Endothelial cell of umbilical vein (primary cell): ENCODE measurements at regions not wholly inside any gene's neighbourhood (a gene's known extent, or its start where the extent isn't known, plus 50 kb on each side); places are given as distances from the start of the nearest gene placed in this dataset.

ENCODE experiments used
- BruUV-seq: library from RNA; stranded (reverse); fragments of 400-500 nt; replicated peaks from 2 replicates; lab custom pipeline; 2021; lab: Mats Ljungman, UMichigan
- CTCF ChIA-PET: fragments of 300-600, 350-600 bp; sonication (Branson Sonifier 250); formaldehyde crosslinking; loops from one replicate; lab custom pipeline; 2021; ENCODE audit warnings: antibody characterized with exemption, inconsistent platforms; lab: Charles Lee
- POLR2A ChIA-PET: fragments of 300-600, 350-600 bp; sonication (Branson Sonifier 250); formaldehyde crosslinking; loops from one replicate; lab custom pipeline; 2021; ENCODE audit warnings: antibody characterized with exemption, inconsistent platforms; lab: Charles Lee
- DNase-seq: peaks from one replicate; pipeline ENCODE4 v3.0.0-alpha.2; 2011; ENCODE audit warnings: low read depth, low spot score
- FAIRE-seq: peaks from 2 replicates; lab custom pipeline; 2011; peaks lifted over from hg19 to GRCh38; lab: Jason Lieb, UNC
- H2AFZ ChIP-seq: 2 replicates; pipeline ENCODE4 v1.6.0; 2012; ENCODE audit warnings: low read depth, low read length, control low read depth, inconsistent platforms
- H3K27ac ChIP-seq: 2 replicates; pipeline ENCODE4 v1.5.1; 2011; ENCODE audit warnings: low read depth, mild to moderate bottlenecking, control low read depth, low read length, moderate library complexity; ENCODE audit not compliant: insufficient read depth
- H3K27me3 ChIP-seq, 2 experiments: 2 replicates each; pipeline versions ENCODE4 v1.6.0 to v1.6.1; 2011; ENCODE audit warnings: low read length in 2 of 2, mixed read lengths in 1 of 2; ENCODE audit not compliant: control insufficient read depth in 2 of 2, insufficient read depth in 2 of 2
- H3K36me3 ChIP-seq, 2 experiments: 2 replicates in 1 of 2; 3 replicates in 1 of 2; pipeline ENCODE4 v1.5.1; 2011; ENCODE audit warnings: low read length in 2 of 2, mild to moderate bottlenecking in 1 of 2, moderate library complexity in 1 of 2; ENCODE audit not compliant: control insufficient read depth in 2 of 2, insufficient read depth in 2 of 2; ENCODE audit errors: extremely low read depth in 1 of 2
- H3K4me1 ChIP-seq: 3 replicates; pipeline ENCODE4 v1.5.1; 2011; ENCODE audit warnings: mild to moderate bottlenecking, low read length; ENCODE audit not compliant: control insufficient read depth, insufficient read depth; ENCODE audit errors: extremely low read depth
- H3K4me2 ChIP-seq: 2 replicates; pipeline ENCODE4 v1.6.1; 2011; ENCODE audit warnings: low read length, control low read depth, mixed read lengths; ENCODE audit not compliant: insufficient read depth
- H3K4me3 ChIP-seq, 3 experiments: fragments of 200-600 bp in 1 of 3; sonication (generic), shearing (Covaris generic) in 1 of 3; replicated peaks in 1 of 3; 2 replicates each; pipeline ENCODE4 v1.5.1; 2011 to 2016; ENCODE audit warnings: control low read depth in 3 of 3, low read length in 3 of 3, mild to moderate bottlenecking in 2 of 3, inconsistent platforms in 1 of 3, low read depth in 1 of 3, moderate library complexity in 1 of 3; ENCODE audit not compliant: insufficient read depth in 1 of 3
- H3K79me2 ChIP-seq: 2 replicates; pipeline ENCODE4 v1.6.0; 2012; ENCODE audit warnings: low read length, inconsistent platforms; ENCODE audit not compliant: control insufficient read depth, insufficient read depth
- H3K9ac ChIP-seq: replicated peaks from 2 replicates; pipeline ENCODE3; 2011; ENCODE audit warnings: low read length, control low read depth; ENCODE audit not compliant: insufficient read depth; ENCODE audit errors: extremely low read depth
- H3K9me1 ChIP-seq: replicated peaks from 3 replicates; pipeline ENCODE4 v1.6.0; 2011; ENCODE audit warnings: mild to moderate bottlenecking, low read length; ENCODE audit not compliant: control insufficient read depth, insufficient read depth; ENCODE audit errors: extremely low read depth
- H3K9me3 ChIP-seq: replicated peaks from 2 replicates; pipeline ENCODE4 v1.5.1; 2012; ENCODE audit warnings: low read length, inconsistent platforms; ENCODE audit not compliant: control insufficient read depth, insufficient read depth
- H4K20me1 ChIP-seq: replicated peaks from 2 replicates; pipeline ENCODE3; 2011; ENCODE audit warnings: mild to moderate bottlenecking, low read length; ENCODE audit not compliant: control insufficient read depth, insufficient read depth; ENCODE audit errors: extremely low read depth
- CTCF ChIP-seq, 2 donors: IDR thresholded peaks; 1 replicate in 1 of 2; 2 replicates in 1 of 2; pipeline ENCODE4 v1.5.1; 2011; ENCODE audit warnings: low read length in 2 of 2, mild to moderate bottlenecking in 2 of 2, moderate library complexity in 2 of 2, control low read depth in 1 of 2, inconsistent platforms in 1 of 2, low read depth in 1 of 2; ENCODE audit not compliant: insufficient read depth in 1 of 2; ENCODE audit errors: extremely low read depth in 1 of 2
- EZH2 ChIP-seq: IDR thresholded peaks from 2 replicates; pipeline ENCODE4 v1.6.1; 2012; ENCODE audit warnings: borderline replicate concordance, low read depth, mild to moderate bottlenecking, moderate library complexity, low read length, inconsistent platforms; ENCODE audit not compliant: severe bottlenecking
- FOS ChIP-seq: IDR thresholded peaks from 2 replicates; pipeline ENCODE4 v1.6.1; 2011; ENCODE audit warnings: mild to moderate bottlenecking, low read length, moderate library complexity, borderline replicate concordance; ENCODE audit not compliant: insufficient read depth
- GATA2 ChIP-seq: IDR thresholded peaks from 2 replicates; pipeline ENCODE4 v1.7.0; 2011; ENCODE audit warnings: low read depth, mild to moderate bottlenecking, moderate library complexity, mixed read lengths, low read length; ENCODE audit not compliant: insufficient read length, insufficient read depth
- JUN ChIP-seq: IDR thresholded peaks from 2 replicates; pipeline ENCODE4 v1.6.1; 2011; ENCODE audit warnings: borderline replicate concordance, low read depth; ENCODE audit not compliant: insufficient read length, insufficient read depth
- MAX ChIP-seq: IDR thresholded peaks from 2 replicates; pipeline ENCODE4 v1.6.1; 2011; ENCODE audit not compliant: insufficient read depth, insufficient read length
- MYC ChIP-seq: IDR thresholded peaks from one replicate; pipeline ENCODE4 v1.6.1; 2011; ENCODE audit warnings: mild to moderate bottlenecking, low read depth, low read length
- POLR2A ChIP-seq: IDR thresholded peaks from 2 replicates; pipeline ENCODE4 v1.6.1; 2012; ENCODE audit warnings: low read depth, mild to moderate bottlenecking, control low read depth, low read length
- POLR2AphosphoS5 ChIP-seq: IDR thresholded peaks from 2 replicates; pipeline ENCODE4 v1.6.1; 2012; ENCODE audit warnings: low read depth, mild to moderate bottlenecking, control low read depth, low read length, moderate library complexity; ENCODE audit not compliant: insufficient read depth
- dilution Hi-C: fragments of 300-500 bp; cut with MboI; formaldehyde crosslinking; loops from one replicate; pipeline ENCODE4 v1.15.0; 2019; ENCODE audit warnings: low sequenced_read_pairs; ENCODE audit not compliant: extremely low pct_ligation_motif_present
- intact Hi-C: fragments of 100-400 bp; cut with micrococcal nuclease; formaldehyde crosslinking; loops from one replicate; pipeline ENCODE4 v1.10.0; 2022

GRCh38 chr10:120997313-120997712 is 146.2 kb downstream of the WDR11 start:
- no peak for DNase-seq
- Histone ChIP-seq H3K27ac (no peak overlapping the region), H2AFZ (no peak overlapping the region), H3K9me1 (no peaks in the 10 kb centered on the region), H3K27me3 (no peaks in the 10 kb centered on the region), H4K20me1 (no peaks in the 10 kb centered on the region), H3K4me1 (no peaks in the 10 kb centered on the region), H3K4me2 (no peak overlapping the region), H3K36me3 (no peaks in the 10 kb centered on the region), H3K4me3 (no peak overlapping the region), H3K9me3 (no peaks in the 10 kb centered on the region), H3K79me2 (no peaks in the 10 kb centered on the region), H3K9ac (no peak overlapping the region)
- CTCF ChIA-PET = no interaction called here
- dilution Hi-C loops (no loop called here), intact Hi-C loops (no loop called here)
- TF ChIP-seq CTCF (IDR thresholded peaks at IDR 0.05; ENCODE audit: extremely low read depth in 1 of 2, insufficient read depth in 1 of 2, low read depth in 1 of 2, low read length in 2 of 2) = no peak
- no peak for TF ChIP-seq POLR2AphosphoS5
- no peak for TF ChIP-seq MYC
- no peak for TF ChIP-seq EZH2
- no peak for TF ChIP-seq JUN
- POLR2A ChIA-PET = no interaction called here
- no peak for FAIRE-seq
- no TSS peak for BruUV-seq

GRCh38 chr10:120997756-120998155 is 146.6 kb downstream of the WDR11 start:
- Histone ChIP-seq H3K9me1 (no peaks in the 10 kb centered on the region), H3K4me2 (no peak overlapping the region), H3K79me2 (no peaks in the 10 kb centered on the region), H3K9ac (no peak overlapping the region), H2AFZ (no peak overlapping the region), H3K36me3 (no peaks in the 10 kb centered on the region), H3K27me3 (no peaks in the 10 kb centered on the region), H3K9me3 (no peaks in the 10 kb centered on the region), H3K4me3 (no peak overlapping the region), H3K27ac (no peak overlapping the region), H4K20me1 (no peaks in the 10 kb centered on the region), H3K4me1 (no peaks in the 10 kb centered on the region)
- DNase-seq (no peak), FAIRE-seq (no peak)
- CTCF ChIA-PET = no interaction called here
- intact Hi-C loops = no loop called here
- BruUV-seq = no TSS peak
- TF ChIP-seq POLR2A = no peak
- no peak for TF ChIP-seq GATA2
- TF ChIP-seq MAX = no peak
- TF ChIP-seq CTCF (IDR thresholded peaks at IDR 0.05; ENCODE audit: extremely low read depth in 1 of 2, insufficient read depth in 1 of 2, low read depth in 1 of 2, low read length in 2 of 2) = no peak
- no peak for TF ChIP-seq FOS
- POLR2A ChIA-PET = no interaction called here
- dilution Hi-C loops = no loop called here
